GM21367 (cell line): ENCODE measurements at regions not wholly inside any gene's neighbourhood (a gene's known extent, or its start where the extent isn't known, plus 50 kb on each side); places are given as distances from the start of the nearest gene placed in this dataset.
"Not testable (repeated sequence)": the region's sequence is repeated elsewhere in the genome, so short reads cannot be mapped to it uniquely, and the experiment has no call there.

Experiments used
- ATAC-seq: cut with Tn5 transposase; IDR thresholded peaks from one replicate; pipeline ENCODE4 v1.9.1; 2021; ENCODE audit not compliant: unreplicated experiment

DNA sequence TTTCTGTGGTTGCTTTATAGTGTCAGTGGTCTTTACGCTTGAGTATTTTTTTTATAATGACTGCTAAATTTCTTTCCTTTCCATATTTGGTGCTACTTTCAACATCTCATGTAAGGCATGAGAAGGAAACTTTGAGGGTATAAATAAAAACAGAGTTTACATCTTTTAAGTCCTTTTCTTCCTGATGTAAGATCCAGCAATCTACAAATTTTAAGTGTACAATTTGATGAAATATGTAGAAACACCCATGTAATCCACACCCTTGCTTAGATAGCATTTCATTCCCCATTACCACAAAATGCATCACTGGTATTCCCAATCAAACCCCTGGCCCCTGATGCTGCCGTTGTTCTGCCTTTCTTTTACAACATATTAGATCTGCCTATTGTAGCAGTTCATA lies 769.1 kb downstream of the CCDC85A start:
- ATAC-seq = no peak

DNA sequence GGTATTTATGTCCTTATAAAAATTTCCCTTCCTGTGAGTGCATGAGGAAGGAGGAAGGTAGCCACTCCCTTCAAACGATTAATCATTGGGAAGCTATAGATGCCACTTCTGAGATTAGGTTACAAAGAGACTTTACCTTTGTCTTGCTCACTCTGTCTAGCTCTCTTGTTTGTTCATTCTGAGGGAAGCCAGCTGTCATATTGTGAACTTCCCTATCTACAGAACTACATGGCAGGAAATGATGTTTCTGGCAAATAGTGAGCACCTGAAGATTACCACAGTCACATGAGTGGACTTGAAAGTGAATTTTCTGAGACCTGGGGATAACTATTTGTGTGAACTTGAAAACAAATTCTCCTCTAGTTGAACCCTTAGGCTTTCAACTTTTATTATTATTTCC lies 776.8 kb downstream of the CCDC85A start:
- no peak for ATAC-seq

DNA sequence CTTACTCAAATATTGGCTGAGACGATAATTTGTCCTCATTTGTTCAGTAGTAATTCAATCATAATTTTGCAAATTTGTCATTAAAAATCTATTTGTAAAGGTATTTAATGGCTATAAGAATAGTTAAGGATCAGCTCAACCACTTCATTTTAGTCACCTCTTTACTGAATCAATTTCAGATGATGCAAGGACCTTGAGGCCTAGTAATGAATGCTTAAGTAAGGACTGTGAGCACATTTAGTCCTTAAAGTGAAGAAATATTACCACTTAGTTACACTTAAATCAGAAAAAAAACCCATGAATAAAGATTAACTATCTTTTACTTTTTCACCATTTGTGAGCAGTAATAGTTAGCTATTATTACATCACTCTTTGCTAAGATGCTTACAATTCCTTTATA lies 778.9 kb downstream of the CCDC85A start:
- ATAC-seq = no peak

DNA sequence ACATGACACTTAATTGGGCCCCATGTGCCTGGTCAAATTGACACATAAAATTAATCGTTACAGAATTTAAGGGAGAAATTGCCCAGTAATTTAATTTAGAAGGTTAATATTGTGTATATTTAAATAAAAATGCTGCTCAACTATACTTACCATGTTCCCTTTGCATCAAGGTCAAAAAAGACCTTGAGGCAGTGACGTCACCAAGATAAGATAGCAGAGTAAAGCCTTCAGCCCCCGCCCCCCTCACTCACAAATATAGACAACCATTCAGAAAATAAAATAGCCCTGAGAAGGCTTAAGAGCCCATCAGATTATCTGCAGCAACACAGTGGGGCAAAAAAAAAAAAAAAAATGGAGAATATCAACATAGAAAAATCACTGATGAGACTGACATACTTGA lies 785.7 kb downstream of the CCDC85A start:
- ATAC-seq = no peak

DNA sequence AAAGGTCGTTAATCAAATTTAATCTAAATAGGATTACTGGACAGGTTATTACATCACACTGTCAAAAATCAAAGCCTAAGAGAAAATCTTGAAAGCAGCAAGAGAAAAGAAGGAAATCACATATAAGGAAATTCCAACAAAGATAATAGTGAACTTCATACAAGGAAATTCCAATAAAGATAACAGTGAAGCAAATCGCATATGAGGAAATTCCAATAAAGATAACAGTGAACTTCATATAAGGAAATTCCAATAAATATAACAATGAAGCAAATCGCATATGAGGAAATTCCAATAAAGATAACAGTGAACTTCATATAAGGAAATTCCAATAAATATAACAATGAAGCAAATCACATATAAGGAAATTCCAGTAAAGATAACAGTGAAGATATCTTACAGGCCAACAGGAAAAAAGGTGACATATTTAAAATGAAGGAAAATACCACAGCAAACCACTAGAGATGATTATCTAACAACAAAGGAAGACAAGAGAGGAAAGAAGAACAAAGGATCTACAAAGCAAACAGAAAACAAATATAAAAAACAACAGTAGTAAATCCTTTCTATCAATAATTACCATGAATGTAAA lies 787.7 kb downstream of the CCDC85A start:
- ATAC-seq = no peak

DNA sequence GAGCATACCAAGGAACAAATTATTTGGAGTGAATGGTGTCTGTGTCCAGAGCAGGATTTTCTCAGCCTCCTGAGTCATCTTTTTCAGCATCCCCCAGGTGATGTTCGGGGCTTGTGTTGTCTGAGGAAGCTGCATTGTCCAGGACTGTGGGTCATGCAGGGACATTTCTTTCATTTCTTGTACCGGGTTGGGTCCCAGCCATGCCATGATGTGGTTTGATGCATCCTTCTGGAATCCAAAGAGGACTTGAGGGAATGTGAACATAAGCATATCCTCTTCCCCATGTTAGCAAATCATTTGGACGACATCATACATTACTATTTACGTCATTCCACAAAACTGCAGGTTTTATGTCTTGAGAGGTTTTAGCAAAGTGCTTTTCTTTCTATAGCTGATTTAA lies 797.8 kb downstream of the CCDC85A start:
- no peak for ATAC-seq

DNA sequence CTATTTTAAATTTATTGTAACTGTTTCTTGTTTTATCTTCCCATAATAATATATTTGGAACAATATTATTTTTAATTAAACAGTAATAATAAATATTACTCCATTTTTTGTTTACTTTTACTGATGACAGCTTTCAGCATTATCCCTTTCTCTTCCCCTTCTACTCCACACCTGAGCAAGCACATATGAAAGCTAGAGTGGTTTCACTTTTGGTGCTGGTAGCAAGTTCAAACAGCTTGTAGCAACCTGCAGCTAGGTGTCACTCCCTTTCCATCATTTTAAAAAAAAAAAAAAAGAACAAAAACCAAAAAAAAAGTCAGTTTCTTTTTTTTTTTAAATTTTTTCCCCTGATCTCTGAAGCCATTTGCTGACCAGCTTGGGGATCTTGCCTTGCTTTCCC lies 801.8 kb downstream of the CCDC85A start:
- ATAC-seq = no peak

DNA sequence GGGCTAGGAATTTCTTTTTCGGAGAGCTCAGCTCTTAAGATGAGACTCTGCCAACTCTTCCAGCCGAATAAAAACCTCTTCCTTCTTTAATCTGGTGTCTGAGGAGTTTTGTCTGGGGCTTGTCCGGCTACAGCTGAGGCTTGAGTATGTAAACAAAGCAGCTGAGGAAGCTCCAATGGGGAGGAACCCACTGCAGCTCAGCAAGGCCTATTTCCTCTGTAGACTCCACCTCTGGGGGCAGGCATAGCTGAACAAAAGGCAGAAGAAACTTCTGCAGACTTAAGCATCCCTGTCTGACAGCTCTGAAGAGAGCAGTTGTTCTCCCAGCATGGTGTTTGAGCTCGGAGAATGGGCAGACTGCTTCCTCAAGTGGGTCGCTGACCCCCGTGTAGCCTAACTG lies 838.7 kb downstream of the CCDC85A start:
- no peak for ATAC-seq

DNA sequence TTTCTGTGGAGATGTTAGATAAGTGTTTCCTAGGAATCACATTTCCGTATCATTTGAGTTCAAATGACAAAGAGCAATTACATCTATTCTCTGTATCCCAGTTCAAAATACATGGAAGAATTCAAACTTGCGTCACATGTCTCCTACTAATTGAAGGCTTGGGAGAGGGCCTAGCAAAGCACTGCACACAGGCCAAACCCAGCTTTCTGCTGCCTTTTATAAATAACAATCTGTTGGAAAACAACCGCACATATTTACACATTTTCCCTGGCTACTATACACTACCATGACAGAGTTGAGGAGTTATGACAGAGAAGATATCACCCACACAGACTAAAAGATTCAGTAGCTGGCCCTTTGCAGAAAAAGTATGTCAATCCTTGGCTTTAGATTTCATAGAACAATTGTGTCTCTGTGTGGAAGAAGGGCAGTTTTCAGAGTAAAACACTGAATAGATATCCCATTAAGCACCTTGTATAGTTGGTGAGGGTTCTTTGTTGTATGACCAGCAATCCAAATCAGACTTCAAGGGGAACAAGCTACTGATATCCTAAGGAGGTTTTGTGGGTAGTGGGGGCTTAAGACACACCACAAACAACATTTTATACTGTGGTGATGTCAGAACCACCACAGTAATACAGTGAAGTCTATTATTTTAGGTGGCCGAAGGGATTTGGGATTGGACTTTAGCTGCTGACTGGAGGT lies 861.3 kb downstream of the CCDC85A start:
- ATAC-seq = no peak

DNA sequence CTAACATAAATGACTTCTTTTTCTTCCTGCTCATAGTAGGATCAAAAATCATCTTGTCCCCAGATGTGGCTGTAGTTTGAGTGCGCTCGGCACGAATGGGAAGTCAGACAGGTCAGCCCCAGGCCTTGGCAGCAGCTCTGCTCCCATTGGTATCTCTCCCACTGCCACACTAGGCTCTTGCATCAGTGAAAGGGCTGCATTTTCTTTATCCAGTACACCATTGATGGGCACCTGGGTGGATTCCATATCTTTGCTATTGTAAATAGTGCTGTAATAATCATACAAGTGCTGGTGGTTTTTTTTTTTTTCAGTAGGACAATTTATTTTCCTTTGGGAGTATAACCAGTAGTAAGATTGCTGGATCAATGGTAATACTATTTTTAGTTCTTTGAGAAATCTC lies 865.5 kb downstream of the CCDC85A start:
- no peak for ATAC-seq

DNA sequence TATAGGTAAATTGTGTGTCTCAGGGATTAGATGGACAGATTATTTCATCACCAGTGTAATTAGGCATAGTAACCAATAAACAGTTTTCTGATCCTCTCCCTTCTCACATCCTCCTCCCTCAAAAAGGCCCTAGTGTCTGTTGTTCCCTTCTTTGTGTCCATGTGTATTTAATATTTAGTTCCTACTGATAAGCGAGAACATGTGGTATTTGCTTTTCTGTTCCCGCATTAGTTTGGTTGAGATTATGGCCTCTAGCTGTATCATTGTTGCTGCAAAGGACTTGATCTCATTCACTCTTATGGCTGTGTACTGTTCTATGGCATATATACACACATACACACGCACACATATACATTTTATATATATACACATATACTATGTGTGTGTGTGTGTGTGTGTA lies 866.2 kb downstream of the CCDC85A start:
- ATAC-seq = no peak

DNA sequence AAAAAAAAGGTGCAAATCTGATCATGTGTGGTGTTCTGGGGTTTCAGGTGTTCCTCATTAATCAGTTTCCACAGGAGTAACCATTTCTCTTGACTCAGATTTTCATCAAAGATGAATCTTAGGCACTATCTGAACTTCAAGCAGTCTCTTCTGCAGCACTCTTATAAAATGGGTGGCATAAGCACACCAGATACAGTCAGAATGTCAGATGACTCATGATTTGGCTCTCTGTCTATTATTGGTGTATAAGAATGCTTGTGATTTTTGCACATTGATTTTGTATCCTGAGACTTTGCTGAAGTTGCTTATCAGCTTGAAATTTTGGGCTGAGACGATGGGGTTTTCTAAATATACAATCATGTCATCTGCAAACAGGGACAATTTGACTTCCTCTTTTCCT lies 882.5 kb downstream of the CCDC85A start:
- ATAC-seq = not testable (repeated sequence)

DNA sequence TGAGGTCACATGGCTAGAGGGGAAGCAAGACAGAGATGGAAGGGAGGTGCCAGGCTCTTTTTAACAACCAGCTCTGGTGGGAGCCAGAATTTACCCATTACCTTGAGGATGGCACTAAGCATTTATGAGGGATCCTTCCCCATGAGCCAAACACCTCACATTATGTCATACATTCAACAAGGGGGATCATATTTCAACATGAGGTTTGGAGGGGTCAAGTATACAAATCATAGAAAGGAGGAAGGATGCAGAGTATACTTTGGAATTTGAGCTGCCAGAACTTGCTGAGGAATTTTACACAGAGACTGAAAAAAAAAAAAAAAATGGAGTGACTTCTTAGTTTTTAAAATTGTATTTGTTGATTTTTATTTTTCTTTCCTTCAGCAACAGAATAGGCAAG lies 891.4 kb downstream of the CCDC85A start:
- no peak for ATAC-seq

DNA sequence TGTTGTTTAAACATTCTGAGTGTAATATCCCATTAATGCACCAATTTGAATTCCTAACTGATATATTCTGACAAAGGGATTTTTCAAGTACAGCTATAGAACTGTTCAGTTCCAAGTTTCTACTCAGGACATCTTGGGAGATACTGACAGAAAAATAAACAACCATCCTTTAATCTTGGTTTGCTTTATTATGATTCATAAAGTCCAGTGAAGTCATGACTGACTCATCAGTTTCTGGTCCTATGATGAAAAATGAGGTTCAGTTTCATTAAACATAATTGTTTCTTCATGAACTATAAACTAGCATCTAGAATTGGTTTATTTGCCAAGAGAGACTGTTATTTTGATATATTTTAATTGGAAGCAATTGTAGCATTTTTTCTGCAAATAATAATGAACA lies 896.2 kb downstream of the CCDC85A start:
- ATAC-seq = no peak

DNA sequence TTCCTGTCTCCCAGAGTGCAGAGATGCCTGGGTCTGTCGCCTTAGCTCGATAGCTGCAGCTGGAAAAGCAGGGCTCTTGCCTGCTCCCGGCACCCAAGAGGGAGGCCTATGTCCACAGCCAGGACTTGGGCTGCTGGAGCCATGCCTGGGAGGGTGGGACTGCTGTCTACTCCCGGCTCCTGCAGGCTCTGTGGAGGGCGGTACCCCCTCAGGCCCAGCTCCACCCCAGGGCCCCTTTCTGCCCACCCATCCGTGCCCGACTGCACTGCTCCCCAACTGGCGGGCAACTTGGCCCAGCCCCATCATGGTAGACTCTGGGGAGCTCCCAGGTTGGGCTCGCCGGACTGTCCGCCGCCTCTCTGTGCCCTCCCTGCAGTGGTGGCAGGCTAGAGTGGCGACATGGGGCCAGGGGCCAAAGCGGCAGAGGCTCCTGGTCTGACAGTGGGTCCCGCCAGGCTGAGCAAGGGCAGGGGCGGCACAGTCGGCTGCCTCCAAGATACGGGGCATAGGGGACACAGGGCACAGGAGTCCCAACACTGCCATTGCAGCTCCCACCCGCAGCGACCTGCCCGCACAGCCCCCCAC lies 901.0 kb downstream of the CCDC85A start:
- ATAC-seq = no peak

DNA sequence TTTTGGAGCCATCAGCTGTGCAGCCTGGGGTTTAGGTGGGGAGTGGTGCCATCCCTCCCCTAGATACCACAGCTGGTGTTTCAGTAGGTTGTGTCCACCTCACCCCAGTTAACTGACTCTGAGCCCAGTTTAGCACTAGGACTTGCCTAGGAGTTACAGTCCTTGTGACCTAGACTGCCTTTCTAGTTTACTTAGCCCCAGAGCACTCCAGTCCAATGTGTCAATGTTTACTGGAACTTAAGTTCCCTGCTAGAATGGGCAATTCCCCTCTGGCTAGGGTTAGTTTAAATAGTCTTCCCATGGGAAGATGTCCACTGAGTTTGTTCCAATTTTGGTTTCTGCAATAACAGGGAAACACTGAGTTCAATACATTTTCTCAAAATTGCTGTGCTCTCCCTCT lies 909.2 kb downstream of the CCDC85A start:
- no peak for ATAC-seq

DNA sequence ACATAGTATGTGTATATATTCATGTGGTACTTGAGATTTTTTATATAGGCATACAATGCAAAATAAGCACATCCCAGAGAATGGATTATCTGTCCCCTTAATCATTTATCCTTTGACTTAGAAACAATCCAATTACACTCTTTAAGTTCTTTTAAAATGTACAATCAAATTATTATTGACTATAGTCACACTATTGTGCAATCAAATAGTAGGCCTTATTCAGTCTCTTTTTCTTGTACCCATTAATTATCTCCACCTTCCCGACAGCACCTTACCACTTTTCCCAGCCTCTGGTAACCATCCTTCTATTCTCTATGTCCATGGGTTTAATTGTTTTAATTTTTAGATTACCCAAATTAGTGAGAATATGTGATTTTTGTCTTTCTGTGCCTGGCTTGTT lies 914.1 kb downstream of the CCDC85A start:
- no peak for ATAC-seq

DNA sequence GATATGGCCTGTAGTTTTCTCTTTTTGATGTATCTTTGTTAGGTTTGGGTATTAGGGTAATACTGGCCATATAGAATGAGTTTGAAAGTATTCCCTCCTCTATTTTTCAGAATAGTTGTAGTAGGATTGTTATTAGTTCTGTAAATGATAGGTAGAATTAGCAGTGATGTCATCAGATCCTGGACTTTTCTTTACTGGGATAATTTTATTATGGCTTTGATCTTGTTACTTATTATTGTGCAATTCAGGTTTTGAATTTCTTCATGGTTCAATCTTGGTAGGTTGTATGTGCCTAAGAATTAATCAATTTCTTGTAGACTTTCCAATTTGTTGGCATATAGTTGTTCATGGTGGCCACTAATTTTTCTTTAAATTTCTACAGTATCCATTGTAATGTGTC lies 916.6 kb downstream of the CCDC85A start:
- ATAC-seq = no peak

DNA sequence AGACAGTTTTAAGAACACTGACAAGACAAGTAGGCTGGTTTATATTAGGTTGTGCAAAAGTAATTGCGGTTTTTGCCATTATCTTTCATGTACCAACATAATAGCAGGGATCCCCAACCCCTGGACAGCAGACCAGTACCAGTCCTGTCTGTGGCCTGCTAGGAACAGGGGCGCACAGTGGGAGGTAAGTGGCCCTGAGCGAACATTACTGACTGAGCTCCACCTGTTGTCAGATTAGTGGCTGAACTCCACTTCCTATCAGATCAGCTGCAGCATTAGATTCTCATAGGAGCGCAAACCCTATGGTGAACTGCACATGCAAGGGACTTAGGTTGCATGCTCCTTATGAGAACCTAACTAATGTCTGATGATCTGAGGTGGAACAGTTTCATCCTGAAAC lies 921.9 kb downstream of the CCDC85A start:
- ATAC-seq = no peak

DNA sequence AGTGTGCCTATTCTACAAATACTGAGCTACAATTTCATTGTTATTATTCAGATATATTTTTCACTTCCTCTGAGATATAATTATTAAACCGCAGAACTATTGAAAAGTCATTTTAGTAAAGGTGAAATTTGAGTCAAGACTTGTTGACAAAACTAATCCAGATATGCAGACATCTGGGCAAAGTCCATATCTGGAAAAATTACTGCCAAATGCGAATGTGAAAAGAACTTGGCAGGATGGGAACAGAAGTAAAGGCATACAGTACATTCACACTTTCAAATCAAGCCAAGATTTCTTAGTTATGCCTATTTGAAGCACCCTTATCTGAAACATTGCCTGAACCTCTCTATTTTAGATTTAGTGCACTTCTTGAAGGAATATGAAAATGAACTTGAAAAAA lies 923.6 kb downstream of the CCDC85A start:
- no peak for ATAC-seq

DNA sequence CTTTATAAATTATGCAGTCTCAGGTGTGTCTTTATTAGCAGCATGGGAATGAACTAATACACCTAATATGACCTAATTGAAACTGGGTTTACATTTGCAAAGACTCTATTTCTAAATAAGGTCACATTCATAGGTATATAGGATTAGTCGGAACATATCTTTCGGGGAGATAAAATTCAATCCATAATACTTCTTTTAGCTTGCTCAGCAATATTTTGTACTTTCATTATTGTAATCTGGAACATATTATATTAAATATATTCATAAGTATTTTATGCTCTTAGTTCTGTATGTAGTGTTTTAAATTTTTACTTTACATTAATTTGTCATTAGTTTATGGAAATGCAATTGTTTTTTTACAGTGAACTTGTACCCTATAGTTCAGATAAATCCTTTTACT lies 927.7 kb downstream of the CCDC85A start:
- ATAC-seq = no peak

DNA sequence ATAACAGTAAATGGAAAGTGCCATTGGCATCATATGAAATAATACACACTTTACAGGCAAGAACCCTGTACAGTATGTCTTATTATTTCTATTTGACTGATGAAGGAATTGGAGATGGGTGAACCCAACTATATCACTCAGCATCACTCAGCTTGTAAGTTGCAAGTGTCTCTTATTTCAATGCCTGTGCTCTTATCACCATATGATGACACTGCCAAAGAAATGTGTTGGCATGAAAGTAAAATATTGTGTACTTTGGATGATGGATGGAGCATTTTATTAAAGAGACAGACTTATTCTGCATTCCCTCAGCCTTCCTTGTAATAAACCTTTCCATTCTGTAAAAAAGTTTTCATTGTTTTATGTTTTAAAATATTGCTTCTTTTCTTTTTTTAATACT lies 927.5 kb upstream of the VRK2 start:
- no peak for ATAC-seq

DNA sequence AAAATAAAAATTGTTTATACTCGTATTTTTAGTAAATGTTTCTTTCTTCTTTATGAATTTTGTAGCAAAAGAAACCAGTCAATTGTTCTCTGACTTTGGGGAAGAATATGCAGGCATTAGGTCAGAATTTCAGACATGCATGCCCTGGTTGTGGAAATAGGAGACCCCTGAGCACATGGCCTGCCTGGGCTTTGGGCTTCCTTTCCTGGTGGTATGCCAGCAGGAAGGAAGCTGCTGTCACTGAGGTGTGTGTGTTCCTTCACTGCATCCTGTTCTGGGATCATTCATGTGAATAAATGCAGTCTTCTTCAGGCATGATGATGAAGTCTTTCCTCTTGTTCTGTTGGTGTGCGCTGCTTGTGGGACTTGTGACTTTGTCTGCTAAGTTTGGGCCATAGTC lies 920.2 kb upstream of the VRK2 start:
- no peak for ATAC-seq
